Gastrocnemius medialis (tissue), 4 donors: ENCODE measurements at regions not wholly inside any gene's neighbourhood (a gene's known extent, or its start where the extent isn't known, plus 50 kb on each side); places are given as distances from the start of the nearest gene placed in this dataset.

ENCODE experiments used
- ATAC-seq, 2 donors: fragments of 150-250 bp; one replicate each; pipeline ENCODE4 v1.9.1; 2016
- DNase-seq, 2 donors: peaks; one replicate each; pipeline ENCODE4 v3.0.0-alpha.2; 2019
- H3K27ac ChIP-seq, 4 donors: fragments of 200-600 bp; sonication (generic); 1 replicate in 1 of 4; 2 replicates in 3 of 4; pipeline ENCODE4 v1.5.1; 2016 to 2018; ENCODE audit warnings: mild to moderate bottlenecking in 2 of 4, moderate library complexity in 1 of 4
- H3K27me3 ChIP-seq, 3 donors: fragments of 200-600 bp; sonication (generic) in 2 of 3; 1 replicate in 1 of 3; 2 replicates in 2 of 3; pipeline versions ENCODE4 v1.5.1 to v1.6.0; 2016 to 2019; ENCODE audit warnings: mild to moderate bottlenecking in 1 of 3, moderate library complexity in 1 of 3
- H3K36me3 ChIP-seq, 2 donors: fragments of 200-600 bp; sonication (generic) in 1 of 2; one replicate each; pipeline ENCODE4 v1.5.1; 2017 to 2018
- H3K4me1 ChIP-seq, 2 donors: fragments of 200-600 bp; sonication (generic) in 1 of 2; one replicate each; pipeline ENCODE4 v1.5.1; 2016 to 2017; ENCODE audit warnings: mild to moderate bottlenecking in 2 of 2
- H3K4me3 ChIP-seq, 4 donors: fragments of 200-600 bp; sonication (generic) in 3 of 4; 1 replicate in 1 of 4; 2 replicates in 3 of 4; pipeline ENCODE4 v1.5.1; 2016 to 2019; ENCODE audit warnings: mild to moderate bottlenecking in 2 of 4
- H3K9me3 ChIP-seq, 3 donors: fragments of 200-600 bp; sonication (generic) in 2 of 3; 1 replicate in 1 of 3; 2 replicates in 2 of 3; pipeline ENCODE4 v1.5.1; 2016 to 2019
- CTCF ChIP-seq, 5 experiments: fragments of 450-650 bp in 3 of 5; fragments of 200-600 bp in 2 of 5; sonication (generic) in 2 of 5; IDR thresholded peaks in 4 of 5; conservative IDR thresholded peaks in 1 of 5; 1 replicate in 4 of 5; 2 replicates in 1 of 5; pipeline ENCODE4 v1.5.1; 2016 to 2019; ENCODE audit warnings: antibody characterized with exemption in 5 of 5, mild to moderate bottlenecking in 3 of 5, moderate library complexity in 3 of 5
- POLR2A ChIP-seq, 2 donors: fragments of 450-650 bp; IDR thresholded peaks; one replicate each; pipeline ENCODE4 v1.6.1; 2017; ENCODE audit warnings: antibody characterized with exemption in 2 of 2, mild to moderate bottlenecking in 2 of 2, moderate library complexity in 2 of 2
- in situ Hi-C, 4 donors: fragments of 200-750 bp; cut with MboI; loops; one replicate each; pipeline versions ENCODE4 v1.15.0 to v1.8.0; 2017; ENCODE audit warnings: low sequenced_read_pairs in 4 of 4
- intact Hi-C: fragments of 100-400 bp; cut with DNase I; formaldehyde crosslinking; loops from one replicate; pipeline ENCODE4 v1.15.1; 2023; ENCODE audit warnings: low total_unique reads

DNA sequence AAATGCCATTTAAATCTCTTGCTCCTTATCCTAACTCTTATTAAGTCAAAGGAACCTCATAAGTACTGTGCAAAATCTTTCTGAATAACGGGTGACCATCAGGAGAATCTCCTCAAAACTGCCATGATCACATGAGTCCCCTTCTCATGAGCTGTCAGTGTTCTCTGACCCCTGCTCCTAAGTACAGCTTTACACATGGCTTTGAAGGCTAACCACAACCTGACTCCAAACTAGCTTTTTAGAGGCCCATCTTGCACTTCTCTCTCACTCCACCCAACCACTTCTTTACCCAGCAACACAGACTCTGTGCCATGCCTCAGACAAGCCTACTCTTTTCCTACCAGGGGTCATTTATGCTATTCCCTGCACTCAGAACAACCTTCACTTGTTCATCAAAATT, 253.8 kb downstream of the GPD2 start:
- in situ Hi-C loops: no loop called here
- H3K27me3 ChIP-seq: no peaks in the 10 kb centered on the region
- DNase-seq: no peak
- H3K4me3 ChIP-seq: no peak overlapping the region
- TF ChIP-seq POLR2A (IDR thresholded peaks at IDR 0.05): no peak
- TF ChIP-seq CTCF (IDR thresholded peaks at IDR 0.05 in 4 of 5, conservative IDR thresholded peaks at IDR 0.05 in 1 of 5): no peak
- ATAC-seq: no peak
- no peaks in the 10 kb centered on the region for H3K4me1 ChIP-seq
- intact Hi-C loops: no loop called here
- no peaks in the 10 kb centered on the region for H3K9me3 ChIP-seq
- H3K36me3 ChIP-seq: no peaks in the 10 kb centered on the region
- H3K27ac ChIP-seq: no peak overlapping the region

DNA sequence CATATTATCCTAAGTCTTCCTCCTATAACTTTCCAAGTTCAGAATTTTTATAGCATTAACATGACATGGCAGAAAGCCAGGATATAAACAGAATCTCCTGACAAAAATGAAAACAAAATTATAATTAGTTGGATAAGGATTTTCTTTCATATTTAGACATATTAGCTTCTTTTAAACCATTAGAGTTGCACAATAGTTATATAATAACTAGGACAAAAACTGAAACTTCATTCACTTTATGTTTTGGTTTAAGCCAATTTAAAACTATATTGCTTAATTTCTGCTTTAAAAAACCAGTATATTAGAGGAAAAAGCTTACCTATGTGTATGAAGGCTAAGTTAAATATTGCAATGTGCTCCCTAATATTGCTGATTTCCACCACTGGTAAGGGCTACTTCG, 254.8 kb downstream of the GPD2 start:
- intact Hi-C loops: no loop called here
- H3K27ac ChIP-seq: no peak overlapping the region
- DNase-seq (no peak), ATAC-seq (no peak)
- TF ChIP-seq CTCF (IDR thresholded peaks at IDR 0.05 in 4 of 5, conservative IDR thresholded peaks at IDR 0.05 in 1 of 5): no peak
- in situ Hi-C loops: no loop called here
- no peaks in the 10 kb centered on the region for H3K27me3 ChIP-seq
- H3K9me3 ChIP-seq: no peaks in the 10 kb centered on the region
- no peak overlapping the region for H3K4me3 ChIP-seq
- H3K4me1 ChIP-seq: no peaks in the 10 kb centered on the region
- no peaks in the 10 kb centered on the region for H3K36me3 ChIP-seq

DNA sequence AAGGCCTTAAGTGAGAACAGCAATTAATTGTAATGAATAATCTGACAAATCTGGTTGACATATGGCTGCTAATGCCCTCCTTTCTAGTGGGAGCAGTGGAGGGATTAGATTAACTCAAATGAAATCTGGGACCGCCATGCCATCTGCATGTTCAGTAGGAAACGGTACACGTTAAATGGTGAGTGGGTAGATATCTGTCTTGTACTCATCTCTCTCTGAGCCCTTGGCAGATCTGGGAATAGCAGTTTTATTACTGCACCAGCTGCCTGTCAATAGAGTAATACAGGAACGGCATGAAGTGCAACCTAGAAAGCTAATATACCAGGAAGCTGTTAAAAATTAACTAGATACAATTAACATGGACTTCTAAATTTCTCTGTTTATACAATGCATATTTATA, 258.8 kb downstream of the GPD2 start:
- Histone ChIP-seq H3K9me3 (no peaks in the 10 kb centered on the region), H3K4me3 (no peak overlapping the region), H3K27me3 (no peaks in the 10 kb centered on the region), H3K36me3 (no peaks in the 10 kb centered on the region), H3K4me1 (no peaks in the 10 kb centered on the region), H3K27ac (no peak overlapping the region)
- in situ Hi-C loops (no loop called here), intact Hi-C loops (no loop called here)
- ATAC-seq (no peak), DNase-seq (no peak)
- TF ChIP-seq CTCF (IDR thresholded peaks at IDR 0.05 in 4 of 5, conservative IDR thresholded peaks at IDR 0.05 in 1 of 5): no peak
- TF ChIP-seq POLR2A (IDR thresholded peaks at IDR 0.05): no peak

- Histone ChIP-seq H3K27ac (no peak overlapping the region), H3K36me3 (no peaks in the 10 kb centered on the region), H3K4me1 (no peaks in the 10 kb centered on the region), H3K9me3 (no peaks in the 10 kb centered on the region), H3K27me3 (no peaks in the 10 kb centered on the region), H3K4me3 (no peak overlapping the region)
- intact Hi-C loops: no loop called here
- no peak for DNase-seq
- in situ Hi-C loops: no loop called here
- ATAC-seq: no peak
- TF ChIP-seq POLR2A (IDR thresholded peaks at IDR 0.05) (no peak), CTCF (IDR thresholded peaks at IDR 0.05 in 4 of 5, conservative IDR thresholded peaks at IDR 0.05 in 1 of 5) (no peak)
Measured at GRCh38 chr2:156695595-156695994, 259.4 kb downstream of the GPD2 start.

GRCh38 chr2:156697906-156698305, 261.7 kb downstream of the GPD2 start:
- intact Hi-C loops: no loop called here
- no peak for ATAC-seq
- no peaks in the 10 kb centered on the region for H3K9me3 ChIP-seq

More at GRCh38 chr2:156697906-156698305, 261.7 kb downstream of the GPD2 start:
- peaks cover 0 to 2% of the 10 kb centered on the region in 2 donors for H3K4me1 ChIP-seq
- no peaks in the 10 kb centered on the region for H3K36me3 ChIP-seq
- TF ChIP-seq CTCF (IDR thresholded peaks at IDR 0.05 in 4 of 5, conservative IDR thresholded peaks at IDR 0.05 in 1 of 5): no peak
- no peak for TF ChIP-seq POLR2A (IDR thresholded peaks at IDR 0.05)
- no peak overlapping the region for H3K27ac ChIP-seq
- H3K27me3 ChIP-seq: no peaks in the 10 kb centered on the region
- in situ Hi-C loops: no loop called here
- no peak for DNase-seq
- H3K4me3 ChIP-seq: no peak overlapping the region
